Stimulated activated CD8-positive, alpha-beta memory T cell treated with anti-CD3 and anti-CD28 coated beads, Interleukin-7, amount 100 ng/mL, for 48 hours (primary cell): ENCODE measurements at regions not wholly inside any gene's neighbourhood (a gene's known extent, or its start where the extent isn't known, plus 50 kb on each side); places are given as distances from the start of the nearest gene placed in this dataset.

Experiments
- DNase-seq, 2 donors: peaks; one replicate each; pipeline ENCODE4 v3.0.0-alpha.2; 2020; ENCODE audit warnings: low read depth in 1 of 2; ENCODE audit errors: extremely low read depth in 1 of 2

DNA sequence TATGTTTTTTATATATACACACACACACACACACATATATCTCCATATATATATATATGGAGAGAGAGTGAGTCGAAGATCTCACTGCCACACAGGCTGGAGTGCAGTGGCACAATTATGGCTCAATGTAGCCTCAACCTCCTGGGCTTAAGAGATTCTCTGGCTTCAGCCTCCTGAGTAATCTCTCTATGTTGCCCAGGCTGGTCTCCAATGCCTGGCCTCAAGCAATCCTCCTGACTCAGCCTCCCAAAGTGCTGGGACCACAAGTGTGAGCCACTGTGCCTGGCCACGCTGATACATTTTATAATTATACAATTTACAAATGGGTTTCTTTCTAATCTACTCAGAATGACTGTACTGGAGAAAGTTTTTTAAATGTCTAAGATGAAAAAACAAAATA, 664.2 kb downstream of the PTPRC start:
- DNase-seq: no peak

DNA sequence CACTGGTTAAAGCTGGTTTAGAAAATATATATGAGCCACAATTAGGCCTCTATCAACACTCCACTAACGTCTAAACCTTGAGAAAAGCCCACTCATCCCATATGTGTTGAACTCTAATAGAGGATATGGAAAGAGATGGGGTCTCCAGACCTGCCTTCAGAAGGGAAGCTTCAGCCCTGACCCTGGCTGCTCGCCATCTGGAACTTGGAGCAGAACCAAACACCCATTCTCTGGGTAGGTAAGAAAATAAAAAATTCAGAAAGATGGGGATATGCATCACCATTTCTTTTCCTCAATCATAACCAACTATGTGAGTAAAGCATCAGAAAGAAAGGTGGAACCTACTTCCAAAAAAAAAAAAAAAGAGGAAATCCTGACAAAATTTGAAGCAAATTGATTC, 666.2 kb downstream of the PTPRC start:
- DNase-seq: no peak

DNA sequence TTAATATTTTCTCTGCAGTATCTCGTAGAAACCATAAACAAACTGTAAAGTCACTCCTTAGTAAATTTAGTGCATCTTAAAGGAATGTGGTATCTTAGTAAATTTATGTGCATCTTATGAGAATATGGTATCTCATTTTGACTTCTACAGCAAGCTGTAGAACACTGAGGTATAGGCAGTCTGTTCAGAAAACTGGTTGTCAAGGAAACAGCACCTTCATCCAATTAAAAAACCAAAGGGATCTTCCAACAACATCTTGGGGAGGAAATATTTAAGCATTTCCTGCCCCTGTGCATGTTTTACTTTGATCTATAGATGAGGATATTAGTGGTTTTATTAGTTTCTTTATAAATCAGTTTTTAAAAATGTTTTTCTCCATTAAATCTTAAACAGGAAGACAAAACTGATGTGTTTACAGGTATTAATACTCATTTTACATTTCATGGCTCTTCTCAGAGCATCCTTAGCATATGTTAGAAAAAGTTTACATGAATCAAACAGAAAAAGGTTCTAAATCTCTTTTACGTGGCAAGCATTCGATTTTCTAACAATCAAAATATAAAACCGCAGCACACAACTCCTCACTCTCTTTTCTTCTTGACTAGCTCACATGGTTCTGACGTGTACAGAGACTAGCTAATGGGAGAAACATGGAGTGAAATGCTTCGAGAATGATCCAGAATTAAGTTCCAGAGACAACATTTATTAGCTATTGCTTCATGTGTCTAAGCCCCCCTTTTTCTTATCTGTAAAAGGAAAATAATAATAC, 668.8 kb downstream of the PTPRC start:
- DNase-seq: no peak

DNA sequence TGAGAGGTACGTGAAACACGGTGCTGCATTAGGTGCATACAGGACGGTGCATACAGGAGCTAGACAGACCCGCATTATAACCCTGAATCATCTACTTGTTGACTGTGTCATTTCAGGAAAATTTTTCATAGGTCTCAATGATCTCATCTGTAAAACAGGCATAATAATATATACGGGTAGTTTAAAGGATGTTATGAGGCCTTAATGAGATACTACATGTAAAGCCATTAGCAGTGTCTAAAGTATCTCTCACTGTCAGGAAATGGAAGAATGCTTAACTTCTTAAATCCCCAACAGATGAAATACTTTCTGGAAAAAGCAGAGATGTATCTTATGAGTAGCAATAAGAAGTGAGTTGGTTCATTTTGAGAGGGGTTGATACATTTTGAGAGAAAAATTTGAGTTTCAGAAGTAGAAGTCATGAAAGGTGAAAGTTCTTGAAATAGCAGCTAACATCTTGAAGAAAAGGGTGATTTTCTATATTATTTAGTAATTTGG, 669.6 kb downstream of the PTPRC start:
- no peak for DNase-seq

DNA sequence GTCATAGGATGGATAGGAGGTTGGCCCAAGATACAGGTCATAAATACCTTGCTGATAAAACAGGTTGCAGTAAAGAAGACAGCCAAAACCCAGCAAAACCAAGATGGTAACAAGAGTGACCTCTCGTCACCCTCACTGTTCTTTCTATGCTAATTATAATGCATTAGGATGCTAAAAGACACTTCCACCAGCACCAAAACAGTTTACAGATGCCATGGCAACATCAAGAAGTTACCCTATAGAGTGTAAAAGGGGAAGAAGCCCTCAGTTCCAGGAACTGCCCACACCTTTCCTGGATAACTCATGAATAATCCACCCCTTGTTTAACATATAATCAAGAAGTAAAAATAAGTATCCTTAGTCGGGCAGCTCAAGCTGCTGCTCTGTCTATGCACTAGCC, 671.9 kb downstream of the PTPRC start:
- DNase-seq: no peak

DNA sequence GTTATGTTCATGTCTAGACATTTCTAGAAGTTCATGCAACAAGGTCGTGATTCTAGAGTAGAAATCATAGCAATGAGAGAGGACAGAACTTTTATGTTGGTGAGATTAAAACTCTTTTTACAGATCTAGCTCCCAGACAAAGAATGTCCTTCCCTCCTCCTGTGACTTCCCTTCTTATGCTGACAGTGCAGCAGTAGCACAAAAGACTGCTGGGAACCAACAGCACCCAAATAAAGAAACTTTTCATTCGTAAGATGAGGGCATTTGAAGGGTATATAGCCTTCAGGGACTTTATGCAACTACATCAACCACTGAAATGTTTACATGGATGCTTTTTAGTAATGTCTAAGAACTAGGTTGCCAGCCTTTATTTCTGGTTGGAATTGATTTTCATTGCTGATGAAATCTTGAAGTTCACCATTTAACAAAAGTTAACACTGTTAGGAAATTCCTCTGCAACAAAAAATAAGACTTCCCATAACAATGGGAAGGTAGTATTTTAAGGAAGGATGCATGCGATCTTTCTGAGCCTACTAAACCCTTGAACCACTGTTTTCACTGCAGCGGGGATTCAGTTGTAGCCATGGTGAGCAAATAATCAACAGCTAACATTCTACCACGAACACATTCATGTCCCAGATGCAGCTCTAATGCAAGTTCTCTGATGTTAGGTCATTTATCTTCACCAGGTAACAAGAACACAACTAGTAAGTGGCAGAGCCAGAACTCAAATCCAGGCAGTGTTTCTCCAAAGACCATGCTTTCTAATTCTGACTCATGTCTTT, 672.8 kb downstream of the PTPRC start:
- DNase-seq: no peak

DNA sequence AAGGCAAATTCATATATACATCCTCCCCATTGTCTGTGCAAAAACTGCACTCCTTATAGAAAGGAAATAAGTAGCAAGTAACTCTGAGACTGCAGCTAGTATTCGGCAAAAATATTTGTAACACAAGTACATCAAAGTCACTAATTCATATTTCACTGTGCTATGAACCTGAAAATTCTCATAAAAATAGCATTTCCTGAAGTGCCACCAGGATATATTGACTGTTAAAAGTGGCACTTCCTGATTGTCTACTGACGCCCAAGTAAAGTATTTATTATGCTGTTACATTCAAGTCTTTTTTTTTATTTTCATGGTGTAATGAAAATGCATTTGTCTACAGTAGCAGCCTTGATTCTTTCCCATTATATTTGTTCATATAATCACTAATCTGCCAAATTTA, 673.8 kb downstream of the PTPRC start:
- DNase-seq: no peak

DNA sequence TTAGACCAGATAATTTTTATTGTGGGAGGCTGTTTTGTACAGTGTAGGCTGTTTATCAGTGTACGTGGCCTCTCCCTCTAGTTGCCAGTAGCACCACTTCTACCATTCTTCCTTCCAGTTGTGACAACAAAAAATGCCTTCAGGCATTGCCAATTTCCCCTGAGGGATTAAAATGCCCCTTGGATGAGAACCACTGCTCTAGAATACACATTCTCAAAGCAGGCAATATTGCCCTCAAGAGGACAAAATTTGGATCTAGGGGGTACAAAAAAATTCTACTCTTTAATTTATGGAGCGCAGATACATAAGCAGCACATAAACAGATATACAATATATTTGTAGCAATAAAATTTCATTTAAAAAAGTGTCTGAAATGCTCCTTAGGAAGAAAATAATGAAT, 674.6 kb downstream of the PTPRC start:
- DNase-seq: no peak

DNA sequence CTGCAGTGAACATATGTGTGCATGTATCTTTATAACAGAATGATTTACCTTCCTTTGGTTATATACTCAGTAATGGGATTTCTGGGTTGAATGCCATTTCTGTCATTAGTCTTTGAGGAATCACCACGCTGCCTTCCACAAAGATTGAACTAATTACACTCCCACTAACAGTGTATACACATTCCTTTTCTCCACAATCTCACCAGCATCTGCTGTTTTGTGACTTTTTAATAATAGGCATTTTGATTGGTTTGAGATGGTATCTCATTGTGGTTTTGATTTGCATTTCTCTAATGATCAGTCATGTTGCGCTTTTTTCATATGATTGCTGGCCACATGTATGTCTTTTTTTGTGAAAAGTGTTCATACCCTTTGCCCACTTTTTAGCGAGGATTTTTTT, 680.5 kb downstream of the PTPRC start:
- DNase-seq: no peak

DNA sequence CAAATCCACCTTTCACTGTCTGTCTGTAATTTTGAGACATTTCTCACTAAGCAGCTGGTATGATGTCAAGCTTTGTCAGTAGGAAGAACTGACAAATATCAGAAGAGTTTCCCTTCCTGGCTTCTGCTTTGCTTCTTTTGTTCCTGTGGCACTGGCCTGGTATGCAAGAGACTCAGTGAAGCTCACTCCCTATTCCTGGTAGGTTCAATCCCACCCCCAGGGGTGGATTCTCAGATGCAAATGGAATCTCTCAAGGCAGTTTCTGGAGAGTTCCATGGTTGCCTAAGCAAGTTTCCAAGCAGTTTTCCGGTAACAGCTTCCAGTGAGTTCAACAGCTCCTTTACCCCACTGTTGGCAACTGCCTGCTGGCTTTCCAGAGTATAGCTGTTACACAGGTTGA, 683.4 kb downstream of the PTPRC start:
- DNase-seq: no peak

DNA sequence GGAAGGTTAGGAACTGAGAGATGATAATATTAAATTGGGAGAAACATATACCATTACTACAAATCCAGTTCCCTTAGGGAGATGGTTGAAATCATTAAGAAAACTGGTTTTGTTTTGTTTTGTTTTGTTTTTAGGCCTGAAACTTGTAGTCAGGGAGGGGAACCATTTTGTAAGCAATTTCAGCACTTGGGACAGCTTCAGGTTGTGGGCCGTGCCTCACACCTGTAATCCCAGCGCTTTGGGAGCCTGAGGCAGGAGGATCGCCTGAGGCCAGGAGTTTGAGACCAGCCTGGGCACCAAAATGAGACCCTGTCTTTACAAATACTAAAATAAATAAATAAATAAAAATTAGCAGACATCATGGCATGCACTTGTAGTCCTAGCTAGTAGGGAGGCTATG, 694.3 kb upstream of the NR5A2 start:
- DNase-seq: no peak

DNA sequence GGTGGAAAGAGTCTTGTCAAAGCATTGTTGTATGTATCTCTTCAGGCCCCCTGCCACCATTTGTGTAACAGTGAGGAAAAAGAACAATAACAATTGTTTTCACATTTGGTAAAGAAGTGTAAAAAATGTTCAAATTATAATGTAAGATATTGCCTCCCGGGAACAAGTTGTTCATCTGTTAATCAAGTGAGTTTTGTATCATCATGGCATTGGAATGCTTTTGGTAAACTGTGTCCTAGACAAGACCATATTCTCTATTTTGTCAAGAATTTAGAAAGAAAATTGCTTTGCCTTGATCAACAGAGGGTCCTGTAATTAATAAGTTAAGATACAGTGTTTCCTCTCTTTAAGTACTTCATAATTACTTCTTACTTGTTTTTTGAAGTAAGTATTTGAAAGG, 692.0 kb upstream of the NR5A2 start:
- no peak for DNase-seq

DNA sequence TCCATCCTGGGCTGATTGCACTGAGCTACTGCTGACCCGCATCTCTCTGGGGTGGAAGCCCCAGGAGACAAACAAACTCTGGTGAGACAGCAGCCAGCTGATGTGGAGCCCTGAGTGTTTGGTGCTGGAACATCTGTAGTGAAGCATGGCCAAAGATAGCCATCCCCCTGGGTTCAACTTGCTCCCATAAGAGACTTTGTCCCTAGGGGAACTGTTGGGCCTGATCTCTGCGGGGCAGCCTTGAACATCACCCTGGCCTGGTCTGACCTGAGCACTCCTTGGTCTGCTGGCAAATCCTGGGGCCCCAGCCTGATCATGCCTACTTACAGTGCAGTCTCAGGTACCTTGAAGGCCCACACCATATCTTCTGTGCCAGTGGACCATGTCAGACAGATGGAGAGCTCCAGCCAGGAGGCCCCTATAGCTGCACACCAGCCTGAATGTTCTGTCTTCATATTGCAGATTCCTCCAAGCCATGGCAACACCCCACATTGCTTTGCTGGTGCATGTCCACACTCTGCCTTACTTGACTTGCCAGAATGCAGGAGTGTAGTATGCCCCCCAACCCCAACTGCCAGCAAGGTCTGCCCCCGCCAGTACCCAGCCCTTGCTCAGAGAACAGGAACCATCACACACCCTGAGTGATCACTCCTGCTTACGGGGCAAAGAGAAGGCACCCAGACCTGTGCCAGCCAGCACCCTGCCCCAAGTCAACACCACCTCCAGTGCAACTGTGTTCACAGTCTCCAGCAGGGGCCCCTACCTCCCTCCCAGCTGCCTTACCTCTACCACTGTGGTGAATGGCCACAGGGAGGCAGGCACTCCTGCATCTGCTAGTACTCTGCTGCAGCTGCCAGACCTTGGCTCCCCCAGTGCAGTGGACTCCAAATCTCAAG, 690.5 kb upstream of the NR5A2 start:
- no peak for DNase-seq

DNA sequence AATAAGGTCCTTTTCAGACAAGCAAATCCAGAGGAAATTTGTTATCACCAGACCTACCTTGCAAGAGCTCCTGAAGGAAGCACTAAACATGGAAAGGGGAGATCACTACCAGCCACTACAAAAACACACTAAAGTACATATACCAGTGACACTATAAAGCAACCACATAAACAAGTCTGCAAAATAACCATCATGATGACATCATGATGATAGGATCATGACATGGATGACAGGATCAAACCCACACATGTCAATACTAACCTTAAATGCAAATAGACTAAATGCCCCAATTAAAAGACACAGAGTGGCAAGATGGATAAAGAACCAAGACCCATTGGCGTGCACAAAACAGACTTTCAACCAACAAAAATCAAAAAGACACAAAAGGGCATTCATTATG, 688.8 kb upstream of the NR5A2 start:
- no peak for DNase-seq

DNA sequence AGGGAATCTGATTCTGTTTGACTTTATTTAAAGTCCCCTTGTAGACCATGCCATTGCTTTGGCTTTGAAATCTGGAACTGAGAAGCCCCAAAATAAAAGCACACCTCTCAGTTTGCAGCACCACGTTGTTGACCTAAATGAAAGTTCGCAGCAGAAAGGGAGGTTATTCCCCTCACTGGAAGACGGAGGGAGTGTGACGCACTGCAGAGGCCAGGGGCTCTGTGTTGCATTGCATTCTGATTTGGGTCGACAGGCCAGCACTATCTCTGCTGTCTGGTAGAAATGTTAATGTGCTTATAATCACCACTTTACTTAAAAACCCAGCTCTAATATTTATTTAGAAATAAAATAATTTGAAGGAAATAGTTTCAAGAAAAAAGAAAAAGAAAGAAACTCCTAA, 675.2 kb upstream of the NR5A2 start:
- no peak for DNase-seq

DNA sequence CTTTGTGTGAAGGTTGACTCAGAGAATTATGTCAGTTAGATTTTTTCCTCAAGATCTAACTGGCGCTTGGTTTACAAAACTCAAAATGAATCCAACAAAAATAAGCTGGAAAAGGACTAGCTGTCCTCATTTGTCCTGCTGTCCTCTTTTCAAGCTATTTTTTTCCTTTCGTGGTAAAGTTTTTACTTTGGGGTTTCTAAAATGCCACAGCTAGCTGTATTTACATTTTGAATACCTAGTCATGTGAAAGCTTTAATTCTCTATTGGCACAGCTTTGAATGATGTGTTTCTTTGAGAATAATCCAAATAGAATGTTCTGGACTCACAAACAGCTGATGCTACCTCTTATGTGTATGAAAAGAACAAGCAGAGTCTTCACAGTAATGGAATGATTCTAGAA, 673.6 kb upstream of the NR5A2 start:
- DNase-seq: no peak

DNA sequence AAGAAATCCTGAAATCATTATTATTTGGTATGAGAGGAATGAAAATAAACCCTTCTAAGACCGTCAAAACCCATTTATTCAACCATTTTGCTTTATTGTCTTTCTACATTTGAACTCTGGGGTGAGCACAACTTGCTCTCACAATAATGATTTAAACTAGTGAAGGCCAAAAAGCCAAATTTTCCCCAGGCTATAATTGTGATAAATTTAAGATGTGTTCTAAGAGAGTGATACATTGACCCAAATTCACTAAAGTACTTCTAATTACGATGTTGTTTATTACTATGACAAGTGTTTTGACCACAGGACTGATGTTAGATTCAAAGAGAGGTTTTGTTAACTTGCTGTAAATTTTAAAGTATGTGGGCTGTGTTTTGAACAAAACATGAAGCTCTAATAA, 670.9 kb upstream of the NR5A2 start:
- no peak for DNase-seq

DNA sequence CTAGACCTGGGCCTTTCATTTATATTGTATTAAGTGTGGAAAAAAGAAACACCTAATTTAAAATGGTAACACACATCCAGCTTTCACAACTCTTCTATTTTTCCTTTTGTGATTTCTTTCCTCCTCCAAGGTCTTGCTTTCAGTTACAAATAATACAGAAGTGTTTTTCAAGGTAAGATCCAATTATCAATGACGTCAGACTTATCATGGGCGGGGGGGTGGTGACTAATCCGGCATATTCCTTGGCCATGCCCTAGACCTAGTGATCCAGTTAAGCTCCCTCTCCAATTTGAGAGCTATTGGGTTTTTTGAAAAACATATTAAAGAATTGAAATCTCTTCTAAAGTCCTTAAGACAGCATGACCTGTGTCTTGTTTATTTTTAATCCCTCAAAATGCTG, 669.9 kb upstream of the NR5A2 start:
- no peak for DNase-seq

DNA sequence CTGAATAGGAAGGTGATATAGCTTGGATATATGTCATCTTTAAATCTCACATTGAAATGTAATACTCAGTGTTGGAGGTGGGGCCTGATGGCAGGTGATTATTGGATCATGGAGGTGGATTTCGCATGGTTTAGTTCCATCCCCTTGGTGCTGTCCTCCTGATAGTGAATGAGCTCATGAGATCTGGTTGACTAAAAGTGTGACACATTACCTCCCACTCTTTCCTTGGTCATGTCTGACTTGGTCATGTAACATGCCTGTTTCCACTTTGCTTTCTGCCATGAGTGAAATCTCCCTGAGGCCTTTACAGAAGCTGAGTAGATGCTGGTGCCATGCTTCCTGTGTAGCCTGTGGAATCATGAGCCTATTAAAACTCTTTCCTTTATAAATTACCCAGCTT, 664.5 kb upstream of the NR5A2 start:
- DNase-seq: no peak

DNA sequence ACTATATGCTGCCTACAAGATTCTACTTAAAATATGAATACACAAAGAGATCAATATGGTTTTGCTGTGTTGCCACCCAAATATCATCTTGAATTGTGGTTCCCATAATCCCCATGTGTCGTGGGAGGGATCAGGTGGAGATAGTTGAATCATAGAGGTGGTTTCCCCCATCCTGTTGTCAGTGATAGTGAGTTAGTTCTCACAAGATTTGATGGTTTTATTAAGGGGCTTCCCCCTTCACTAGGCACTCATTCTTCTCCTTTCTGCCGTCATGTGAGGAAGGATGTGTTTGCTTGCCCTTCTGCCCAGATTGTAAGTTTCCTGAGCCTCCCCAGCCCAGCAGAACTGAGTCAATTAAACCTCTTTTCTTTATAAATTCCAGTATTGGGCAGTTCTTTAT, 654.4 kb upstream of the NR5A2 start:
- DNase-seq: no peak

DNA sequence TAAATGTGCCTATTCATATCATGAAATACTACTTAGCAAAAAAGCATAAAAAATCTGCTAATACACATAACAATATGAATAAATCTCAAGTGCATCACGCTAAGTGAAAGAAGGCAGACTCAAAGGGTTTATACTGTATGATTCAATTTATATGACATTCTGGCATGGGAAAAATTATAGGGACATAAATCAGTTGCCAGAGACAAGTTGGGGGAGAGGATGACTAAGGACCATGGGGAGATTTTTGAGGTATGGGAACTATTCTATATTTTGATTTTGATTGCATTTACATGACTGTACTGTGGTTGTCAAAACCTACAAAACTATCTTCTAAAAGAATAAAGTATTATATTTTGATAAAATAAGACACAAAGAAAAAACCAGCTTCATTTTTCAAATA, 650.3 kb upstream of the NR5A2 start:
- no peak for DNase-seq
